Activated CD4-positive, alpha-beta memory T cell treated with anti-CD3 and anti-CD28 coated beads for 36 hours (primary cell): ENCODE measurements at regions not wholly inside any gene's neighbourhood (a gene's known extent, or its start where the extent isn't known, plus 50 kb on each side); places are given as distances from the start of the nearest gene placed in this dataset.

Experiments used
- CTCF ChIA-PET: fragments of 350-600 bp; sonication (Branson Sonifier 250); formaldehyde crosslinking; loops from one replicate; lab custom pipeline; 2021; ENCODE audit warnings: antibody characterized with exemption, inconsistent platforms; lab: Charles Lee
- POLR2A ChIA-PET: fragments of 350-600 bp; sonication (Branson Sonifier 250); formaldehyde crosslinking; loops from one replicate; lab custom pipeline; 2021; ENCODE audit warnings: antibody characterized with exemption; lab: Charles Lee
- DNase-seq: peaks from one replicate; pipeline ENCODE4 v3.0.0-alpha.2; 2020
- H3K27ac Mint-ChIP-seq: one replicate; pipeline ENCODE4 v1.8.0; 2021; ENCODE audit warnings: mixed read lengths
- H3K27me3 Mint-ChIP-seq: one replicate; pipeline ENCODE4 v1.8.0; 2021; ENCODE audit warnings: mixed read lengths
- H3K36me3 Mint-ChIP-seq: one replicate; pipeline ENCODE4 v1.8.0; 2021; ENCODE audit warnings: mixed read lengths
- H3K4me1 Mint-ChIP-seq: one replicate; pipeline ENCODE4 v1.8.0; 2021; ENCODE audit warnings: low read depth, mixed read lengths
- H3K4me3 Mint-ChIP-seq: one replicate; pipeline ENCODE4 v1.8.0; 2021; ENCODE audit warnings: mild to moderate bottlenecking, mixed read lengths
- H3K9me3 Mint-ChIP-seq: one replicate; pipeline ENCODE4 v1.8.0; 2021; ENCODE audit warnings: mixed read lengths
- intact Hi-C: fragments of 100-400 bp; cut with micrococcal nuclease; formaldehyde crosslinking; loops from one replicate; pipeline ENCODE4 v1.15.1; 2023

- DNase-seq = no peak
- H3K9me3 Mint-ChIP-seq = peaks cover 13% of the 10 kb centered on the region
- no peak overlapping the region for H3K4me3 Mint-ChIP-seq
- ChIA-PET POLR2A (no interaction called here), CTCF (no interaction called here)
- no peaks in the 10 kb centered on the region for H3K27me3 Mint-ChIP-seq
- no peak overlapping the region for H3K27ac Mint-ChIP-seq
- intact Hi-C loops = no loop called here
- no peaks in the 10 kb centered on the region for H3K36me3 Mint-ChIP-seq
- no peaks in the 10 kb centered on the region for H3K4me1 Mint-ChIP-seq
Measured at GRCh38 chr14:85295318-85295717, 234.6 kb upstream of the FLRT2 start.

- ChIA-PET POLR2A (no interaction called here), CTCF (no interaction called here)
- no peak overlapping the region for H3K27ac Mint-ChIP-seq
- intact Hi-C loops = no loop called here
- H3K4me1 Mint-ChIP-seq = no peaks in the 10 kb centered on the region
- no peaks in the 10 kb centered on the region for H3K27me3 Mint-ChIP-seq
- DNase-seq = no peak
- H3K4me3 Mint-ChIP-seq = no peak overlapping the region
- H3K9me3 Mint-ChIP-seq = peaks cover 10% of the 10 kb centered on the region
- no peaks in the 10 kb centered on the region for H3K36me3 Mint-ChIP-seq
Measured at GRCh38 chr14:85296456-85297210, 233.3 kb upstream of the FLRT2 start.

DNA sequence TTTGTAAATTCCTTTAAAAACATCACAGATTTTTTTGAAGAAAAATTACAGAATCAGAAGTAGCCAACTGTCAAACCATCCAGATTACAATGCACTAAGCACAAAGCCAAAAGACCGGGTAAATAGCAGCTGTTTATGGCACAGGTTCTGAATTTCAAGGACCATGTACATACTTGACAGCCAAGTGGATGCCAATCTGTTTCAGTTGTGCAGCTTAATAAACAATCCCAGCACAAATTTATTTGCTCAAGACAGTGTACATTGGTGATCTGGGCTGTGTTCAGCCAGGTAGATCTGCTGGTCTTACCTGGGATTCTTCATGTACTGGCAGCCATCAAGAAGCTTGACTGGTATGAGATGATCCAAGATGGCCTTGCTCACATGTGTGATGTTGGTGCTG lies 229.8 kb upstream of the FLRT2 start:
- H3K27ac Mint-ChIP-seq = no peak overlapping the region
- ChIA-PET CTCF (no interaction called here), POLR2A (no interaction called here)

GRCh38 chr14:85301506-85301905 lies 228.4 kb upstream of the FLRT2 start:
- Mint-ChIP-seq H3K4me1 (no peaks in the 10 kb centered on the region), H3K4me3 (no peak overlapping the region), H3K36me3 (no peaks in the 10 kb centered on the region), H3K27me3 (no peaks in the 10 kb centered on the region), H3K9me3 (peaks cover 13% of the 10 kb centered on the region), H3K27ac (no peak overlapping the region)
- POLR2A ChIA-PET = no interaction called here
- CTCF ChIA-PET = no interaction called here
- intact Hi-C loops = no loop called here
- DNase-seq = no peak

More for the DNA sequence above, 229.8 kb upstream of the FLRT2 start:
- intact Hi-C loops = no loop called here
- no peak overlapping the region for H3K4me3 Mint-ChIP-seq
- no peak for DNase-seq
- no peaks in the 10 kb centered on the region for H3K4me1 Mint-ChIP-seq
- H3K9me3 Mint-ChIP-seq = peaks cover 10% of the 10 kb centered on the region
- no peaks in the 10 kb centered on the region for H3K36me3 Mint-ChIP-seq
- no peaks in the 10 kb centered on the region for H3K27me3 Mint-ChIP-seq

DNA sequence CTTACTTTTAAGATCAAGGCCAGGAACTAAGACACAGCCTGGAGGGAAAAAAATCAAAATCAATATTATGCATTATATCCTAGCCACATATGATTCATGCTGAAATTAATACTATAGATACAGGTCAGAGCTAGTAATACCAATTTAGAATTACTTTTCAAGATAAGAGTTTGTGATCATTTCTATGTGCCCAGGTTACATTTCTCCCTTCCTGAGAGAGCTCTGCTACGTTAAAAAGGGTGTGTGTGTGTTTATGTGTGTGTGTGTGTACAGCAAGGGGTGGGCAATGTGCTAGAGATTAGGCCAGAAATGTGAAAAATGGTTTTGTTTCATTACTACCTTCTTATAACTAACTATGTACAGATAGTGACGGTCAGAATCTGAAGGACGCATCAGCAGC lies 223.9 kb upstream of the FLRT2 start:
- peaks cover 13% of the 10 kb centered on the region for H3K9me3 Mint-ChIP-seq
- no peaks in the 10 kb centered on the region for H3K36me3 Mint-ChIP-seq
- POLR2A ChIA-PET = no interaction called here
- H3K4me3 Mint-ChIP-seq = no peak overlapping the region
- H3K27me3 Mint-ChIP-seq = no peaks in the 10 kb centered on the region
- H3K27ac Mint-ChIP-seq = no peak overlapping the region
- no peak for DNase-seq
- H3K4me1 Mint-ChIP-seq = no peaks in the 10 kb centered on the region
- intact Hi-C loops = no loop called here
- CTCF ChIA-PET = no interaction called here

- no peaks in the 10 kb centered on the region for H3K27me3 Mint-ChIP-seq
- intact Hi-C loops = no loop called here
- H3K27ac Mint-ChIP-seq = no peak overlapping the region
- POLR2A ChIA-PET = no interaction called here
- H3K4me3 Mint-ChIP-seq = no peak overlapping the region
- no peaks in the 10 kb centered on the region for H3K36me3 Mint-ChIP-seq
- CTCF ChIA-PET = no interaction called here
- DNase-seq = no peak
- H3K4me1 Mint-ChIP-seq = no peaks in the 10 kb centered on the region
- peaks cover 14% of the 10 kb centered on the region for H3K9me3 Mint-ChIP-seq
Measured at GRCh38 chr14:85308531-85309300, 221.2 kb upstream of the FLRT2 start.

GRCh38 chr14:85310491-85311272 lies 219.3 kb upstream of the FLRT2 start:
- no peak overlapping the region for H3K4me3 Mint-ChIP-seq
- ChIA-PET POLR2A (no interaction called here), CTCF (no interaction called here)
- H3K4me1 Mint-ChIP-seq = no peaks in the 10 kb centered on the region
- H3K36me3 Mint-ChIP-seq = no peaks in the 10 kb centered on the region
- peaks cover 14% of the 10 kb centered on the region for H3K9me3 Mint-ChIP-seq
- H3K27ac Mint-ChIP-seq = no peak overlapping the region
- no peaks in the 10 kb centered on the region for H3K27me3 Mint-ChIP-seq
- DNase-seq = no peak
- intact Hi-C loops = no loop called here

DNA sequence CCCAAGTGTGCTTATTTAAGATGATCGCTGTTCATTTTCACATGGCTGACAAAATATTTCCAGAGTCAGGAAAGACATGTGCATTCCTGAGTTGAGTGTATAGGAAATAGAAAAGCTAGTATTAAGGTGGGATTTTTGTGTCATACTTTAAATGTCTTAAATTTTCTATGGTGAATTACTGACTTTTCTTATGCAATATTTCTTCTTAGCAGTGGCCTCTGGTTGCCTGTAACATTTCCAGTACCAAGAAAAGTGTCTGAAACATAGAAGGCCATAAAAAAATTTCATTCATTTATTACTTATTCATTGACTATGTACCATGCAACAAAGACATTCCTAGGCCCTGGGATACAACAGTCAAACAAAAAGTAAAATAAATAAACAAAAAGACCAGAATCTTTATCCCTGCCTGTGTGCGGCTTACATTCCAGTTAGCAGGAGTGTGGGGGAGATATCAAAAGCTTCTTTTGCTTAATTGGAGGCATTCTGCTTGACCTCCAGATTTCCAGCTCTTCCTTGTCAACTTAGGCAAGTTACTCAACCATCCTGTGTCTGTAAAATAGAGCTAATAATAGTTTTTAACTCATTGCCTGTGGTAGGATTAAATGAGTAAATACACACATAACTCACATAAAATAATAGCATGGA lies 216.3 kb upstream of the FLRT2 start:
- CTCF ChIA-PET = no interaction called here
- Mint-ChIP-seq H3K4me1 (no peaks in the 10 kb centered on the region), H3K27me3 (no peaks in the 10 kb centered on the region), H3K27ac (no peak overlapping the region), H3K36me3 (no peaks in the 10 kb centered on the region), H3K9me3 (peaks cover 9% of the 10 kb centered on the region), H3K4me3 (no peak overlapping the region)
- DNase-seq = no peak
- POLR2A ChIA-PET = no interaction called here
- intact Hi-C loops = no loop called here

DNA sequence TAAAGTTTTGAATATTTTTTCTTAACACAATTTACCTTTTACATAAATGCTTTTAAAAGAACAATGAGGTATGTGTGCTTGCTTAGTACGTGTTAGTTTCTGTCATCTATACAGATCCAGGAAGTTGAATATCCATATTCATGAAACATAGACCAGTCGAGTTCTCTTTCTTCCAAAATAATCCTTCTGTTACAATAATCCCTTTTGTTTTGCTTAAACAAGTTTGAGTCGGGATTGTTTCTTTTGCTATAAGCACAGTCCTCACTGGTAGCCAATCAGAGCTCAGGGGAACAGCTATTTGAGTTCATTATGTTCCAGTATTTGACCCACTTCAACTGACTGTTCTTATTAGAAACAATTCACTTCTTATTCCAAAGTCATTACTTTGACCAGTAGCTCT lies 214.7 kb upstream of the FLRT2 start:
- no peak overlapping the region for H3K27ac Mint-ChIP-seq
- ChIA-PET POLR2A (no interaction called here), CTCF (no interaction called here)
- H3K9me3 Mint-ChIP-seq = peaks cover 3% of the 10 kb centered on the region
- DNase-seq = no peak
- H3K4me1 Mint-ChIP-seq = no peaks in the 10 kb centered on the region
- intact Hi-C loops = no loop called here
- H3K36me3 Mint-ChIP-seq = no peaks in the 10 kb centered on the region
- no peaks in the 10 kb centered on the region for H3K27me3 Mint-ChIP-seq
- H3K4me3 Mint-ChIP-seq = no peak overlapping the region

DNA sequence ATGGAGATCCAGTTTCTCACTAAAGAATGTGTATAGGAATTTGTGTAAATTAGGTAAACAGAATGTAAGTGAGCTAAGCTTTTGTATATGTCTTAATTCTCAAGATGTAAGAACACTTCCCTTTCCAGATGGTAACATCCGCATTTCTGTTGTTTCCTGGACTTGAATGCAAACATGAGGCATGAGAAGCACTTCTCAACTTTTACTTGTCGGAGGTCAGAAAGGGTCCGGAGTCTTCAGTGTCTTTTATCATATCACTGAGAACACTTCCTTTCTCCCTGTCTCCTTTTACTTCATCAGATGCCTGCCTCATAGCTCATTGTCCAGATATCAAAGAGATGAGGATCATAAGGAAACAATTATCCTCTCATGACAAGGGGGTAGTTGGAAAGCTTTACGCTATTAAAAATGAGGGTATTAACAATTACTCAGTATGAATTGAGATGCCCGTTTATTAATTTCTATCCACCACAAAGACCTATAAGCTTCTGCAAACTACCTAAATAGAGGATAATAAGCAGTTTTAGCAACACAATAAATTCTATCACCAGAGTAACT lies 214.1 kb upstream of the FLRT2 start:
- Mint-ChIP-seq H3K4me1 (no peaks in the 10 kb centered on the region), H3K4me3 (no peak overlapping the region), H3K9me3 (peaks cover 3% of the 10 kb centered on the region), H3K27me3 (no peaks in the 10 kb centered on the region), H3K36me3 (no peaks in the 10 kb centered on the region), H3K27ac (no peak overlapping the region)
- no peak for DNase-seq
- POLR2A ChIA-PET = no interaction called here
- CTCF ChIA-PET = no interaction called here
- intact Hi-C loops = no loop called here

DNA sequence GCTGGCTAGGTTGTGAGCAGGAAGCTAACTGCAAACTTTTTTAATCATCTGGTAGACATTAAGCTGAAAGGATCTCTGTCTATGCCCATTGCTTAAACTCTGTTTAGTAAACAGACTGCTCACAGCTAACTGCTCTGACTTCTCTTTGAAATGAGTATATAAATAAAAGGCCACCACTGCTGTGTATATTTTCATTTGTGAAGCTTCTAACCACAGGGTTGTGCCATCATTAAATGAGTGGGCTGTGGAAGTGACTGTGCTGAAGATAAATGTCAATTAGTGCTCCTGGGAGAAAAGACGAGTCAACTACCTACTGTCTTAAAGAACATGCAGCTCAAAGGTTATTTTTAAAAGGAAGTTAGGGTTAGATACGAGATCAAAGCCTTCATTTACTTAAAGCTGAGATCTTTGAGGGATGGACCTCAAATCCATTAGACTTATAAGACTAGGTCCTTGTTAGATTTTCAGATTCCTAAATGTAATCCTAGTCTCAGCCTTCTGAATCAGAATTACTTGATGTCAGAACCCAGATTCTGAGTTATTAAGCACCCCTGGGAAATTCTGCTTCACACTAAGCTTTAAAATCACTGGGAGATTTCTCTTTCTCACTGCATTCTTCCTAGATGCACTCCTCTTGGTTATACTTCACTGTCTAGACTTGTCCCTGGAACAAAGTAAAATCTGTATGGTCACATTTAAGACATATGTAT lies 213.1 kb upstream of the FLRT2 start:
- no peaks in the 10 kb centered on the region for H3K27me3 Mint-ChIP-seq
- H3K27ac Mint-ChIP-seq = no peak overlapping the region
- intact Hi-C loops = no loop called here
- ChIA-PET CTCF (no interaction called here), POLR2A (no interaction called here)
- no peaks in the 10 kb centered on the region for H3K4me1 Mint-ChIP-seq
- H3K4me3 Mint-ChIP-seq = no peak overlapping the region
- peaks cover 5% of the 10 kb centered on the region for H3K9me3 Mint-ChIP-seq
- no peak for DNase-seq
- H3K36me3 Mint-ChIP-seq = no peaks in the 10 kb centered on the region
